ENCODE measurements at regions not wholly inside any gene's neighbourhood (a gene's known extent, or its start where the extent isn't known, plus 50 kb on each side); places are given as distances from the start of the nearest gene placed in this dataset.

GRCh38 chr7:130943981-130944380, 210.0 kb upstream of the KLF14 start:
- FAIRE-seq, result no peak
- H3K4me3 ChIP-seq (ENCODE audit: low read depth, low read length), result no peak overlapping the region
- no peak for TF ChIP-seq CTCF (IDR thresholded peaks at IDR 0.05; ENCODE audit: insufficient read depth, low read length, severe bottlenecking)
- no peaks in the 10 kb centered on the region for H3K27me3 ChIP-seq (ENCODE audit: control insufficient read depth, insufficient read depth, low read length)
- DNase-seq (ENCODE audit: low read depth), result peak; percentile 46
- no peaks in the 10 kb centered on the region for H3K36me3 ChIP-seq (ENCODE audit: control insufficient read depth, insufficient read depth, low read length)

GRCh38 chr7:130944997-130945396, 211.0 kb upstream of the KLF14 start:
- TF ChIP-seq CTCF (IDR thresholded peaks at IDR 0.05; ENCODE audit: insufficient read depth, low read length, severe bottlenecking), result no peak

GRCh38 chr7:130945411-130945811, 211.4 kb upstream of the KLF14 start:
- no peaks in the 10 kb centered on the region for H3K36me3 ChIP-seq (ENCODE audit: control insufficient read depth, insufficient read depth, low read length)
- FAIRE-seq (no peak), DNase-seq (ENCODE audit: low read depth) (peak; percentile 37)
- H3K27me3 ChIP-seq (ENCODE audit: control insufficient read depth, insufficient read depth, low read length), result no peaks in the 10 kb centered on the region
- no peak overlapping the region for H3K4me3 ChIP-seq (ENCODE audit: low read depth, low read length)
- no peak for TF ChIP-seq CTCF (IDR thresholded peaks at IDR 0.05; ENCODE audit: insufficient read depth, low read length, severe bottlenecking)

More at GRCh38 chr7:130944997-130945396, 211.0 kb upstream of the KLF14 start:
- FAIRE-seq (no peak), DNase-seq (ENCODE audit: low read depth) (no peak)
- no peaks in the 10 kb centered on the region for H3K36me3 ChIP-seq (ENCODE audit: control insufficient read depth, insufficient read depth, low read length)
- no peak overlapping the region for H3K4me3 ChIP-seq (ENCODE audit: low read depth, low read length)
- no peaks in the 10 kb centered on the region for H3K27me3 ChIP-seq (ENCODE audit: control insufficient read depth, insufficient read depth, low read length)

- H3K4me3 ChIP-seq (ENCODE audit: low read depth, low read length), result no peak overlapping the region
- no peaks in the 10 kb centered on the region for H3K36me3 ChIP-seq (ENCODE audit: control insufficient read depth, insufficient read depth, low read length)
- no peaks in the 10 kb centered on the region for H3K27me3 ChIP-seq (ENCODE audit: control insufficient read depth, insufficient read depth, low read length)
- TF ChIP-seq CTCF (IDR thresholded peaks at IDR 0.05; ENCODE audit: insufficient read depth, low read length, severe bottlenecking), result no peak
- FAIRE-seq (no peak), DNase-seq (ENCODE audit: low read depth) (no peak)
Measured at GRCh38 chr7:130946114-130946513, 212.1 kb upstream of the KLF14 start.

- Histone ChIP-seq H3K27me3 (ENCODE audit: control insufficient read depth, insufficient read depth, low read length) (no peaks in the 10 kb centered on the region), H3K36me3 (ENCODE audit: control insufficient read depth, insufficient read depth, low read length) (peaks cover 4% of the 10 kb centered on the region), H3K4me3 (ENCODE audit: low read depth, low read length) (no peak overlapping the region)
- DNase-seq (ENCODE audit: low read depth) (no peak), FAIRE-seq (no peak)
- no peak for TF ChIP-seq CTCF (IDR thresholded peaks at IDR 0.05; ENCODE audit: insufficient read depth, low read length, severe bottlenecking)
Measured at GRCh38 chr7:130947792-130948580, 214.0 kb upstream of the KLF14 start.

GRCh38 chr7:130948822-130949221, 214.8 kb upstream of the KLF14 start:
- no peak overlapping the region for H3K4me3 ChIP-seq (ENCODE audit: low read depth, low read length)
- H3K36me3 ChIP-seq (ENCODE audit: control insufficient read depth, insufficient read depth, low read length), result peaks cover 4% of the 10 kb centered on the region
- FAIRE-seq (no peak), DNase-seq (ENCODE audit: low read depth) (no peak)
- TF ChIP-seq CTCF (IDR thresholded peaks at IDR 0.05; ENCODE audit: insufficient read depth, low read length, severe bottlenecking), result no peak
- H3K27me3 ChIP-seq (ENCODE audit: control insufficient read depth, insufficient read depth, low read length), result no peaks in the 10 kb centered on the region

All from bronchial epithelial cell (primary cell).